ENCODE measurements at regions not wholly inside any gene's neighbourhood (a gene's known extent, or its start where the extent isn't known, plus 50 kb on each side); places are given as distances from the start of the nearest gene placed in this dataset.

GRCh38 chr2:30341500-30342267, 105.4 kb upstream of the LCLAT1 start:
- no peak for DNase-seq (ENCODE audit: low spot score)

GRCh38 chr2:30346471-30347169, 100.4 kb upstream of the LCLAT1 start:
- no peak for DNase-seq (ENCODE audit: low spot score)

- no peak for DNase-seq (ENCODE audit: low spot score)
These were observed 98.2 kb upstream of the LCLAT1 start for GRCh38 chr2:30348825-30349224.

GRCh38 chr2:30349691-30350090, 97.4 kb upstream of the LCLAT1 start:
- DNase-seq (ENCODE audit: low spot score), result no peak

GRCh38 chr2:30351116-30351515, 95.9 kb upstream of the LCLAT1 start:
- DNase-seq (ENCODE audit: low spot score), result no peak

- no peak for DNase-seq (ENCODE audit: low spot score)
These were observed 95.1 kb upstream of the LCLAT1 start for GRCh38 chr2:30351949-30352348.

GRCh38 chr2:30354150-30354549, 92.9 kb upstream of the LCLAT1 start:
- DNase-seq (ENCODE audit: low spot score), result no peak

- no peak for DNase-seq (ENCODE audit: low spot score)
These were observed 92.4 kb upstream of the LCLAT1 start for GRCh38 chr2:30354621-30355020.

GRCh38 chr2:30355306-30355705, 91.7 kb upstream of the LCLAT1 start:
- no peak for DNase-seq (ENCODE audit: low spot score)

GRCh38 chr2:30356071-30356470, 91.0 kb upstream of the LCLAT1 start:
- no peak for DNase-seq (ENCODE audit: low spot score)

GRCh38 chr2:30356776-30357175, 90.3 kb upstream of the LCLAT1 start:
- DNase-seq (ENCODE audit: low spot score), result no peak

- no peak for DNase-seq (ENCODE audit: low spot score)
These were observed 88.7 kb upstream of the LCLAT1 start for GRCh38 chr2:30358351-30358750.

GRCh38 chr2:30358842-30359241, 88.2 kb upstream of the LCLAT1 start:
- no peak for DNase-seq (ENCODE audit: low spot score)

GRCh38 chr2:30359644-30360167, 87.3 kb upstream of the LCLAT1 start:
- no peak for DNase-seq (ENCODE audit: low spot score)

GRCh38 chr2:30361751-30362394, 85.2 kb upstream of the LCLAT1 start:
- DNase-seq (ENCODE audit: low spot score), result no peak

GRCh38 chr2:30362468-30363081, 84.5 kb upstream of the LCLAT1 start:
- no peak for DNase-seq (ENCODE audit: low spot score)

- DNase-seq (ENCODE audit: low spot score), result no peak
These were observed 83.6 kb upstream of the LCLAT1 start for GRCh38 chr2:30363406-30363805.

GRCh38 chr2:30365201-30365600, 81.8 kb upstream of the LCLAT1 start:
- DNase-seq (ENCODE audit: low spot score), result no peak

GRCh38 chr2:30366199-30366691, 80.8 kb upstream of the LCLAT1 start:
- DNase-seq (ENCODE audit: low spot score), result no peak

- no peak for DNase-seq (ENCODE audit: low spot score)
These were observed 79.6 kb upstream of the LCLAT1 start for GRCh38 chr2:30367232-30368070.

- DNase-seq (ENCODE audit: low spot score), result no peak
These were observed 78.8 kb upstream of the LCLAT1 start for GRCh38 chr2:30368258-30368657.

Measured in activated CD4-positive, alpha-beta T cell treated with anti-CD3 and anti-CD28 coated beads, Interleukin-2, Interleukin-4, amounts not matched to agents 100 ng/mL and 50 ng/mL, durations not matched to agents 16 hours and 8 hours (primary cell).